ENCODE measurements at regions not wholly inside any gene's neighbourhood (a gene's known extent, or its start where the extent isn't known, plus 50 kb on each side); places are given as distances from the start of the nearest gene placed in this dataset.
"Not testable (repeated sequence)": the region's sequence is repeated elsewhere in the genome, so short reads cannot be mapped to it uniquely, and the experiment has no call there.

GRCh38 chr13:94860981-94861407 lies 148.6 kb upstream of the SOX21 start:
- H3K4me1 Mint-ChIP-seq (ENCODE audit: low read depth): peaks cover 13% of the 10 kb centered on the region
- H3K36me3 Mint-ChIP-seq (ENCODE audit: low read depth): no peaks in the 10 kb centered on the region
- peak overlapping the region; percentile 78 for H3K4me3 Mint-ChIP-seq
- H3K9me3 Mint-ChIP-seq: no peaks in the 10 kb centered on the region
- H3K27me3 Mint-ChIP-seq: peaks cover 11% of the 10 kb centered on the region
- peak overlapping the region; percentile 70 for H3K27ac Mint-ChIP-seq

GRCh38 chr13:94859811-94860210 lies 147.5 kb upstream of the SOX21 start:
- Mint-ChIP-seq H3K36me3 (ENCODE audit: low read depth) (no peaks in the 10 kb centered on the region), H3K4me3 (no peak overlapping the region), H3K4me1 (ENCODE audit: low read depth) (peaks cover 13% of the 10 kb centered on the region), H3K27me3 (peaks cover 6% of the 10 kb centered on the region), H3K9me3 (no peaks in the 10 kb centered on the region), H3K27ac (no peak overlapping the region)

DNA sequence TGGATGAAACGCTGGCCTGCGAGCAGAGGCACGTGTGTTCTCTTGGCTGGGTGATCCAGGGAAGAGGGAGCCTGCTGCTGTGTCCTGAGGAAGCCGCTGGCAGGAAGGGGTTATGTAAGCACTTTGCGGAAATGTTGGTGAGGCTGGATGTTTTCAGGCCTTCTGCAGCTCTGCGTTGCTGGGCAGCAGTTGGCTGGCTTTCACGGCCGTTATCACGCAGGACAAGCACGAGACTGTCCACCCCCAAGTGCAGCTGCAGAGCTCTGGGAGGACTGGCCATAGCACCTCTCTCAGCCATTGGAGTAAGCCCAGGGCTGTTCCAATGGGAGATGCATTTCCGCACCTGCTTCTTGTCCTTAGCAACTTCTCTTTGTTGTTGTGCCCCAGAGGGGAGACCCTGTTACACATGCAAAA lies 146.9 kb upstream of the SOX21 start:
- no peak overlapping the region for H3K27ac Mint-ChIP-seq
- H3K4me1 Mint-ChIP-seq (ENCODE audit: low read depth): peaks cover 13% of the 10 kb centered on the region
- no peaks in the 10 kb centered on the region for H3K36me3 Mint-ChIP-seq (ENCODE audit: low read depth)
- H3K27me3 Mint-ChIP-seq: peaks cover 6% of the 10 kb centered on the region
- H3K9me3 Mint-ChIP-seq: no peaks in the 10 kb centered on the region
- no peak overlapping the region for H3K4me3 Mint-ChIP-seq

GRCh38 chr13:94858856-94859255 lies 146.5 kb upstream of the SOX21 start:
- Mint-ChIP-seq H3K4me3 (no peak overlapping the region), H3K27me3 (peaks cover 6% of the 10 kb centered on the region), H3K36me3 (ENCODE audit: low read depth) (no peaks in the 10 kb centered on the region), H3K9me3 (no peaks in the 10 kb centered on the region), H3K27ac (no peak overlapping the region), H3K4me1 (ENCODE audit: low read depth) (peaks cover 13% of the 10 kb centered on the region)

DNA sequence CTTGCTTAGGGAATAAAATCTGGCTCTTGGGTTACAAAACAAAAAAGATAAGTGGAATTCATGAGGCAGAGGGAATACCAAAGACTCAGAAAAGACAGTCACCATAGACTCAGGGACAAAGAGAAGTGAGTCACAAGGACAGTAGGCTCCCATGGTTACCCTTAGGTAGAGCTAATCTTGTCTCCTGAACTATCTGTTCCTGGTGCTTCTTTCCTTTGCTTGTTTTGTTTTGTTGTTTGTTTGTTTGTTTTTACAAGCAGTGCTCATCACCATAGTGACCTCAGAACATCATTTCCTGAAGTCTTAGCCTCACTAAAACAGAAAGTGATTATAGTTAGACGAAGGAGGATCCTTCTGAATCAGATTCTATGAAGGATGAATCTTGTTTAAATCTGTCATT lies 142.3 kb upstream of the SOX21 start:
- H3K27ac Mint-ChIP-seq: no peak overlapping the region
- no peaks in the 10 kb centered on the region for H3K36me3 Mint-ChIP-seq (ENCODE audit: low read depth)

GRCh38 chr13:94851576-94851975 lies 139.2 kb upstream of the SOX21 start:
- no peak overlapping the region for H3K4me3 Mint-ChIP-seq
- H3K4me1 Mint-ChIP-seq (ENCODE audit: low read depth): no peaks in the 10 kb centered on the region
- no peaks in the 10 kb centered on the region for H3K9me3 Mint-ChIP-seq
- peaks cover 8% of the 10 kb centered on the region for H3K27me3 Mint-ChIP-seq
- H3K27ac Mint-ChIP-seq: no peak overlapping the region
- no peaks in the 10 kb centered on the region for H3K36me3 Mint-ChIP-seq (ENCODE audit: low read depth)

More for the DNA sequence above, 142.3 kb upstream of the SOX21 start:
- H3K4me3 Mint-ChIP-seq: no peak overlapping the region
- H3K9me3 Mint-ChIP-seq: no peaks in the 10 kb centered on the region
- no peaks in the 10 kb centered on the region for H3K4me1 Mint-ChIP-seq (ENCODE audit: low read depth)
- peaks cover 8% of the 10 kb centered on the region for H3K27me3 Mint-ChIP-seq

GRCh38 chr13:94849254-94849653 lies 136.9 kb upstream of the SOX21 start:
- Mint-ChIP-seq H3K4me3 (no peak overlapping the region), H3K27me3 (peaks cover 8% of the 10 kb centered on the region), H3K4me1 (ENCODE audit: low read depth) (no peaks in the 10 kb centered on the region), H3K9me3 (no peaks in the 10 kb centered on the region), H3K27ac (no peak overlapping the region), H3K36me3 (ENCODE audit: low read depth) (no peaks in the 10 kb centered on the region)

DNA sequence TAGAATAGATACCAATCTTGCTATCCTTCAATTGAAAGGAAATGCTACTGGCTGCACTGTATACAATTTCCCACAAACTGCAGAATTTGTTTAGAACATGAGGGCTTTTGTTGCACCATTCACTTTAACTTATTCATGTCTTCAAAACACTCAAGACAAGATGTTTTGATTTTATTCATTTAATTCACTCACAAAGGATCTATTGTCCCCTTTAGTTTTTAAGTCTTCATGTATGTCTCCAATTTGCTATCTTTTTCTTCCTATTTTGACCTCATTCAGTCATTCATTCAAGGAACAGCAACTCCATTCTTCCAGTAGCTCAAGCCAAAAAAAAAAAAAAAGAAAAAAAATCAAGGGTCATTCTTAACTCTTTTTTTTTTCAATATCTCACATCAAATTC lies 130.6 kb upstream of the SOX21 start:
- Mint-ChIP-seq H3K36me3 (ENCODE audit: low read depth) (no peaks in the 10 kb centered on the region), H3K4me3 (no peak overlapping the region), H3K27me3 (peaks cover under 1% of the 10 kb centered on the region), H3K27ac (no peak overlapping the region), H3K9me3 (no peaks in the 10 kb centered on the region), H3K4me1 (ENCODE audit: low read depth) (no peaks in the 10 kb centered on the region)

- H3K4me1 Mint-ChIP-seq (ENCODE audit: low read depth); H3K27ac Mint-ChIP-seq; H3K9me3 Mint-ChIP-seq; H3K4me3 Mint-ChIP-seq; H3K36me3 Mint-ChIP-seq (ENCODE audit: low read depth): not testable (repeated sequence)
- H3K27me3 Mint-ChIP-seq: peaks cover 14% of the 10 kb centered on the region
Observed at GRCh38 chr13:94837056-94837455, 124.7 kb upstream of the SOX21 start.

GRCh38 chr13:94829837-94830365 lies 117.6 kb upstream of the SOX21 start:
- H3K27ac Mint-ChIP-seq: no peak overlapping the region
- no peak overlapping the region for H3K4me3 Mint-ChIP-seq
- no peaks in the 10 kb centered on the region for H3K9me3 Mint-ChIP-seq
- H3K4me1 Mint-ChIP-seq (ENCODE audit: low read depth): no peaks in the 10 kb centered on the region
- no peaks in the 10 kb centered on the region for H3K36me3 Mint-ChIP-seq (ENCODE audit: low read depth)
- peaks cover 1% of the 10 kb centered on the region for H3K27me3 Mint-ChIP-seq

- H3K27ac Mint-ChIP-seq: no peak overlapping the region
- no peaks in the 10 kb centered on the region for H3K9me3 Mint-ChIP-seq
- H3K4me1 Mint-ChIP-seq (ENCODE audit: low read depth): no peaks in the 10 kb centered on the region
- H3K36me3 Mint-ChIP-seq (ENCODE audit: low read depth): no peaks in the 10 kb centered on the region
- no peaks in the 10 kb centered on the region for H3K27me3 Mint-ChIP-seq
- H3K4me3 Mint-ChIP-seq: no peak overlapping the region
Observed at GRCh38 chr13:94829185-94829836, 117.0 kb upstream of the SOX21 start.

DNA sequence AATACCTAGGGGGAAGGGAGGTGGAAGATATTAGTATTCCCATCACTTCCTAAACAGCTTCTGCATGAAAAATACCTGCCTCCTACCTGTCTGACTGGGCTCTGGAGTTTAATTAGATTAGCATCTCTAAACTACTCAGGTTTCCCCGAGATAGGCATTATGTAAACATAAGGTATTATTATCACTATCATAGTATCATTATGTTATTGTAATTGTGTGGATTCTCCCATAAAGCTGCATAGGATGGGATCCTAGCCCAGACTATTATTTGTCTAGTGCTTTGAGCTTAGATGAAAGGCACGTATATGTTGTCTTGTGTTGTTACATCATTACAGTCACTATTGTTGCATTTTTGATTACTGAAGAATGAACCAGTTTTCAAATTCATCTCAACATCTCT lies 115.2 kb upstream of the SOX21 start:
- Mint-ChIP-seq H3K27me3 (no peaks in the 10 kb centered on the region), H3K9me3 (no peaks in the 10 kb centered on the region), H3K4me1 (ENCODE audit: low read depth) (no peaks in the 10 kb centered on the region), H3K27ac (no peak overlapping the region), H3K36me3 (ENCODE audit: low read depth) (no peaks in the 10 kb centered on the region), H3K4me3 (no peak overlapping the region)

DNA sequence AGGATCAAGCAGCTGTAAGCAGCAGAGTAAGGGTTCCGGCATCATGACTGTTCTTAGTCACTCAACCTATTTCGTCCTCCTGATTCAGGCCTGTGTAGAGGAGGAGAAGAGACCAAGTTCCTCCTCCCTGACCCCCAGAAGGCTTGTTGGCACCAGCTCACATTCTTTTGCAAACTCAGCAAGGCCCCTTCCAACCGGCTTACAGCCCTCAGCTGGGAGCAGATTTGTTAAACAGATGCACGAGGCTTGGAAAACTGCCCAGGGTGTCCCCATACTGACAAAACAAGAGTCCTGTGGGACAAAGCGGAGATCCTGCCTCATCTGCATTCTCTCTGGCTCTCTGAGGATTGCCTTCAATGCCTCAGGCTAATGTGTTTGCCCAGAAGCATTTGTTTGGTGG lies 113.2 kb upstream of the SOX21 start:
- no peak overlapping the region for H3K4me3 Mint-ChIP-seq
- H3K36me3 Mint-ChIP-seq (ENCODE audit: low read depth): no peaks in the 10 kb centered on the region
- peaks cover 9% of the 10 kb centered on the region for H3K27me3 Mint-ChIP-seq
- H3K9me3 Mint-ChIP-seq: no peaks in the 10 kb centered on the region
- no peaks in the 10 kb centered on the region for H3K4me1 Mint-ChIP-seq (ENCODE audit: low read depth)
- H3K27ac Mint-ChIP-seq: no peak overlapping the region

GRCh38 chr13:94824601-94825000 lies 112.3 kb upstream of the SOX21 start:
- Mint-ChIP-seq H3K27me3 (peaks cover 9% of the 10 kb centered on the region), H3K27ac (no peak overlapping the region), H3K36me3 (ENCODE audit: low read depth) (no peaks in the 10 kb centered on the region), H3K4me3 (no peak overlapping the region), H3K4me1 (ENCODE audit: low read depth) (no peaks in the 10 kb centered on the region), H3K9me3 (no peaks in the 10 kb centered on the region)

DNA sequence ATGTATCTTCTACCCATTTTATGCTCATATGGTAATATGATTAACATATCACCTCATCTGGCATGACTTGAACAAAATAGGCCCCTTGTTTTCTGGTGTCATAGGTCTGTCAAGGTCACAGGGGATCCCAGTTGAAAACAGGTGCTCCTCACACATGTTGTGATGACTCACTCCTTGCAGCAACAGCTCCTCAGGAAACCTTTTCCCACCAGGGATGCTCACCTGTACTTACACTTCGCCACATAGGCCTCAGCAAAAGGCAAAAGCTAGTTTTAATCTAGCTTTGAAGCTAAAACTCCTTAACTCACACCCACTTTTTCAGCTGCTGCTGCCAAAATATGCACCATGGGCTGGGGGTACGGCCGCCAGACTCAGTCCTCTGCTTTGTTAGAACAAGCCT lies 110.0 kb upstream of the SOX21 start:
- H3K27ac Mint-ChIP-seq: no peak overlapping the region
- H3K36me3 Mint-ChIP-seq (ENCODE audit: low read depth): no peaks in the 10 kb centered on the region
- H3K9me3 Mint-ChIP-seq: no peaks in the 10 kb centered on the region
- H3K4me3 Mint-ChIP-seq: no peak overlapping the region
- no peaks in the 10 kb centered on the region for H3K4me1 Mint-ChIP-seq (ENCODE audit: low read depth)
- peaks cover 9% of the 10 kb centered on the region for H3K27me3 Mint-ChIP-seq

DNA sequence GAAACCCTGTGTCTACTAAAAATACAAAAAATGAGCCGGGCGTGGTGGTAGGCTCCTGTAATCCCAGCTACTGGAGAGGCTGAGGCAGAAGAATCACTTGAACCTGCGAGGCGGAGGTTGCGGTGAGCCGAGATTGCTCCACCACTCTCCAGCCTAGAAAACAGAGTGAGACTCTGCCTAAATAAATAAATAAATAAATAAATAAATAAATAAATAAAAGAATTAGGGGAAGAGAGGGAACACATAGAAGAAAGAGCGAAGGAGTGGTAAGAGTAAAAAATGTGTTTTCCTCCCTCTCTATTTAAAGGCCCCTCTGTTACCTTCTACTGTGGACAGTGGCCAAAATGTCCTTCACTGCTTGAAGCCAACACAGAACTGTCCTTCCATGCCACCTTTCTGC lies 103.9 kb upstream of the SOX21 start:
- H3K4me3 Mint-ChIP-seq: no peak overlapping the region
- H3K27me3 Mint-ChIP-seq: peaks cover 5% of the 10 kb centered on the region
- H3K27ac Mint-ChIP-seq: no peak overlapping the region
- H3K4me1 Mint-ChIP-seq (ENCODE audit: low read depth): no peaks in the 10 kb centered on the region
- no peaks in the 10 kb centered on the region for H3K9me3 Mint-ChIP-seq
- no peaks in the 10 kb centered on the region for H3K36me3 Mint-ChIP-seq (ENCODE audit: low read depth)

Data from stimulated activated naive CD8-positive, alpha-beta T cell treated with anti-CD3 and anti-CD28 coated beads, Interleukin-15, Interleukin-2, amounts not matched to agents 100 ng/mL and 50 ng/mL, for 24 hours (primary cell).